Fibroblast of lung (primary cell): ENCODE measurements at regions not wholly inside any gene's neighbourhood (a gene's known extent, or its start where the extent isn't known, plus 50 kb on each side); places are given as distances from the start of the nearest gene placed in this dataset.
A peak's percentile ranks its signal among the peaks of the same experiment; 100 is the strongest.

Experiments
- DNase-seq, 2 donors: peaks; one replicate each; pipeline versions ENCODE4 v3.0.0 to v3.0.0-alpha.2; 2010; ENCODE audit warnings: low read depth in 2 of 2
- H2AFZ ChIP-seq: 2 replicates; pipeline ENCODE4 v1.5.1; 2012; ENCODE audit warnings: low read length, control low read depth, inconsistent platforms
- H3K27ac ChIP-seq: 2 replicates; pipeline ENCODE4 v1.5.1; 2011; ENCODE audit warnings: low read length, control low read depth; ENCODE audit not compliant: insufficient read depth
- H3K27me3 ChIP-seq: 2 replicates; pipeline ENCODE4 v1.5.1; 2011; ENCODE audit warnings: mild to moderate bottlenecking, low read length; ENCODE audit not compliant: control insufficient read depth, insufficient read depth
- H3K36me3 ChIP-seq: 2 replicates; pipeline ENCODE4 v1.5.1; 2011; ENCODE audit warnings: low read length; ENCODE audit not compliant: control insufficient read depth, insufficient read depth
- H3K4me1 ChIP-seq: 2 replicates; pipeline ENCODE4 v1.5.1; 2011; ENCODE audit warnings: low read length; ENCODE audit not compliant: control insufficient read depth, insufficient read depth; ENCODE audit errors: extremely low read depth
- H3K4me2 ChIP-seq: 2 replicates; pipeline ENCODE4 v1.5.1; 2011; ENCODE audit warnings: low read length, control low read depth; ENCODE audit not compliant: insufficient read depth; ENCODE audit errors: extremely low read depth
- H3K4me3 ChIP-seq, 4 experiments: fragments of 200-600 bp in 1 of 4; sonication (generic) in 1 of 4; replicated peaks in 1 of 4; 2 replicates each; pipeline ENCODE4 v1.5.1; 2011 to 2016; ENCODE audit warnings: low read length in 4 of 4, low read depth in 3 of 4, mild to moderate bottlenecking in 3 of 4, control low read depth in 2 of 4, inconsistent platforms in 1 of 4, mixed read lengths in 1 of 4; ENCODE audit not compliant: insufficient read depth in 1 of 4; ENCODE audit errors: control extremely low read depth in 1 of 4
- H3K79me2 ChIP-seq: 2 replicates; pipeline ENCODE4 v1.5.1; 2012; ENCODE audit warnings: mild to moderate bottlenecking, low read length, inconsistent platforms; ENCODE audit not compliant: control insufficient read depth, insufficient read depth
- H3K9ac ChIP-seq: 2 replicates; pipeline ENCODE4 v1.5.1; 2011; ENCODE audit warnings: mild to moderate bottlenecking, low read length, control low read depth; ENCODE audit not compliant: insufficient read depth
- H3K9me3 ChIP-seq: 2 replicates; pipeline ENCODE4 v1.5.1; 2012; ENCODE audit warnings: low read depth, low read length; ENCODE audit not compliant: control insufficient read depth, insufficient read depth
- H4K20me1 ChIP-seq: 2 replicates; pipeline ENCODE4 v1.5.1; 2011; ENCODE audit warnings: low read length; ENCODE audit not compliant: control insufficient read depth, insufficient read depth; ENCODE audit errors: extremely low read depth
- CTCF ChIP-seq, 2 donors: IDR thresholded peaks in 1 of 2; conservative IDR thresholded peaks in 1 of 2; 1 replicate in 1 of 2; 2 replicates in 1 of 2; pipeline ENCODE4 v1.5.1; 2011 to 2012; ENCODE audit warnings: low read length in 2 of 2, control low read depth in 1 of 2, inconsistent platforms in 1 of 2, low read depth in 1 of 2, mild to moderate bottlenecking in 1 of 2
- EZH2 ChIP-seq: IDR thresholded peaks from 2 replicates; pipeline ENCODE4 v1.5.1; 2012; ENCODE audit warnings: low read length, control low read depth, mild to moderate bottlenecking; ENCODE audit errors: missing control alignments

- no peaks in the 10 kb centered on the region for H3K36me3 ChIP-seq
- H3K4me3 ChIP-seq: no peak overlapping the region
- H2AFZ ChIP-seq: no peak overlapping the region
- no peak overlapping the region for H3K4me2 ChIP-seq
- DNase-seq: no peak
- no peak overlapping the region for H3K27ac ChIP-seq
- H3K9me3 ChIP-seq: no peaks in the 10 kb centered on the region
- H3K27me3 ChIP-seq: no peaks in the 10 kb centered on the region
- no peak overlapping the region for H3K9ac ChIP-seq
- H3K79me2 ChIP-seq: no peaks in the 10 kb centered on the region
- H4K20me1 ChIP-seq: no peaks in the 10 kb centered on the region
- no peaks in the 10 kb centered on the region for H3K4me1 ChIP-seq
- no peak for TF ChIP-seq EZH2
- TF ChIP-seq CTCF (conservative IDR thresholded peaks at IDR 0.05 in 1 of 2, IDR thresholded peaks at IDR 0.05 in 1 of 2; ENCODE audit: low read depth in 1 of 2, low read length in 2 of 2): no peak
Observed at GRCh38 chr3:147015334-147015733, 391.0 kb downstream of the ZIC4 start.

GRCh38 chr3:147008886-147009285 is 397.5 kb downstream of the ZIC4 start:
- no peak overlapping the region for H2AFZ ChIP-seq

GRCh38 chr3:147008458-147008857 is 397.9 kb downstream of the ZIC4 start:
- no peaks in the 10 kb centered on the region for H3K27me3 ChIP-seq
- H4K20me1 ChIP-seq: no peaks in the 10 kb centered on the region
- no peak overlapping the region for H2AFZ ChIP-seq
- no peak for DNase-seq
- no peak overlapping the region for H3K4me3 ChIP-seq
- H3K4me2 ChIP-seq: no peak overlapping the region
- no peaks in the 10 kb centered on the region for H3K79me2 ChIP-seq
- H3K9me3 ChIP-seq: no peaks in the 10 kb centered on the region
- no peaks in the 10 kb centered on the region for H3K36me3 ChIP-seq
- H3K27ac ChIP-seq: no peak overlapping the region
- no peak overlapping the region for H3K9ac ChIP-seq
- TF ChIP-seq CTCF (conservative IDR thresholded peaks at IDR 0.05 in 1 of 2, IDR thresholded peaks at IDR 0.05 in 1 of 2; ENCODE audit: low read depth in 1 of 2, low read length in 2 of 2) (no peak), EZH2 (no peak)
- H3K4me1 ChIP-seq: no peaks in the 10 kb centered on the region

More at GRCh38 chr3:147008886-147009285, 397.5 kb downstream of the ZIC4 start:
- H3K4me1 ChIP-seq: no peaks in the 10 kb centered on the region
- H3K4me2 ChIP-seq: no peak overlapping the region
- H3K4me3 ChIP-seq: no peak overlapping the region
- H3K27ac ChIP-seq: no peak overlapping the region
- H3K27me3 ChIP-seq: no peaks in the 10 kb centered on the region
- H3K79me2 ChIP-seq: no peaks in the 10 kb centered on the region
- no peak overlapping the region for H3K9ac ChIP-seq
- no peaks in the 10 kb centered on the region for H3K9me3 ChIP-seq
- H4K20me1 ChIP-seq: no peaks in the 10 kb centered on the region
- peak; percentile 9 to 92 for DNase-seq
- H3K36me3 ChIP-seq: no peaks in the 10 kb centered on the region
- TF ChIP-seq EZH2 (no peak), CTCF (conservative IDR thresholded peaks at IDR 0.05 in 1 of 2, IDR thresholded peaks at IDR 0.05 in 1 of 2; ENCODE audit: low read depth in 1 of 2, low read length in 2 of 2) (no peak)
